ENCODE measurements at regions not wholly inside any gene's neighbourhood (a gene's known extent, or its start where the extent isn't known, plus 50 kb on each side); places are given as distances from the start of the nearest gene placed in this dataset.

DNA sequence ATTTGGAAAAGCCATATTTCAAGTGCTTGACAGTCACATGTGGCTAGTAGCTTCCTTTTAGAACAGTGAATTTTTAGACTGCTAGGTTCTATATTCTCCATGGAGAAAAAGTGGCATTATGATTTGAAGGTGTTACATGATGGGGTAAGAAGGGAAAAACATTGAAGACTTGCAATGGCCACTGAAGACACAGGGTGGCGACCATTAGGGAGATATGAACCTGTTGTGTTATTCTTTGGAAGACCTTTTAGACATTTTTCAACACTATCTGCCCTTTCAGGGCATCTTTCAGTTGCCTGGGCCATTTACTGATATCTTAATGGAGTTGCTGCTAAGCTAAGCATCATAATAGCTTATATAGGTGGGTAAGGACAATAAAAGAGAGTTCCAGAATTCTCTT lies 1387.2 kb downstream of the SUCLG1 start:
- ChIA-PET POLR2A (no interaction called here), CTCF (no interaction called here)
- H3K36me3 Mint-ChIP-seq, result no peaks in the 10 kb centered on the region
- no peaks in the 10 kb centered on the region for H3K4me1 Mint-ChIP-seq
- Histone ChIP-seq H3K36me3 (ENCODE audit: control insufficient read depth in 2 of 2, extremely low read depth in 1 of 2, insufficient read depth in 1 of 2, low read length in 1 of 2) (no peaks in the 10 kb centered on the region), H3K9me3 (no peaks in the 10 kb centered on the region), H3K4me1 (ENCODE audit: control insufficient read depth in 1 of 2, extremely low read depth in 1 of 2, insufficient read depth in 2 of 2, low read length in 2 of 2) (no peaks in the 10 kb centered on the region), H3K27ac (ENCODE audit: low read length) (no peak overlapping the region), H3K27me3 (replicated peaks in 1 of 2; ENCODE audit: control insufficient read depth in 2 of 2, extremely low read depth in 1 of 2, insufficient read depth in 2 of 2, low read length in 1 of 2) (no peaks in the 10 kb centered on the region), H3K4me3 (ENCODE audit: control insufficient read depth in 1 of 2, extremely low read depth in 1 of 2, low read length in 1 of 2) (no peak overlapping the region)
- peaks cover 9 to 17% (median 13%) of the 10 kb centered on the region in 3 donors for H3K9me3 Mint-ChIP-seq
- no peak overlapping the region for H3K4me3 Mint-ChIP-seq
- no peak for DNase-seq
- H3K27me3 Mint-ChIP-seq, result no peaks in the 10 kb centered on the region
- H3K27ac Mint-ChIP-seq, result no peak overlapping the region
- ATAC-seq (replicated peaks in 1 of 4), result no peak
- WGBS (ENCODE audit: insufficient coverage), result no CpG with 5 or more reads among the region's 1 CpG

- Mint-ChIP-seq H3K4me1 (no peaks in the 10 kb centered on the region), H3K27me3 (no peaks in the 10 kb centered on the region), H3K36me3 (no peaks in the 10 kb centered on the region), H3K27ac (no peak overlapping the region), H3K4me3 (no peak overlapping the region), H3K9me3 (peaks cover 9 to 17% (median 16%) of the 10 kb centered on the region in 3 donors)
- Histone ChIP-seq H3K4me3 (ENCODE audit: control insufficient read depth in 1 of 2, extremely low read depth in 1 of 2, low read length in 1 of 2) (no peak overlapping the region), H3K9me3 (no peaks in the 10 kb centered on the region), H3K4me1 (ENCODE audit: control insufficient read depth in 1 of 2, extremely low read depth in 1 of 2, insufficient read depth in 2 of 2, low read length in 2 of 2) (no peaks in the 10 kb centered on the region), H3K36me3 (ENCODE audit: control insufficient read depth in 2 of 2, extremely low read depth in 1 of 2, insufficient read depth in 1 of 2, low read length in 1 of 2) (no peaks in the 10 kb centered on the region), H3K27me3 (replicated peaks in 1 of 2; ENCODE audit: control insufficient read depth in 2 of 2, extremely low read depth in 1 of 2, insufficient read depth in 2 of 2, low read length in 1 of 2) (no peaks in the 10 kb centered on the region), H3K27ac (ENCODE audit: low read length) (no peak overlapping the region)
- CTCF ChIA-PET, result no interaction called here
- no CpG with 5 or more reads among the region's 5 CpGs for WGBS (ENCODE audit: insufficient coverage)
- DNase-seq (no peak), ATAC-seq (replicated peaks in 1 of 4) (no peak)
- POLR2A ChIA-PET, result no interaction called here
These were observed 1387.7 kb downstream of the SUCLG1 start for GRCh38 chr2:83071352-83071751.

DNA sequence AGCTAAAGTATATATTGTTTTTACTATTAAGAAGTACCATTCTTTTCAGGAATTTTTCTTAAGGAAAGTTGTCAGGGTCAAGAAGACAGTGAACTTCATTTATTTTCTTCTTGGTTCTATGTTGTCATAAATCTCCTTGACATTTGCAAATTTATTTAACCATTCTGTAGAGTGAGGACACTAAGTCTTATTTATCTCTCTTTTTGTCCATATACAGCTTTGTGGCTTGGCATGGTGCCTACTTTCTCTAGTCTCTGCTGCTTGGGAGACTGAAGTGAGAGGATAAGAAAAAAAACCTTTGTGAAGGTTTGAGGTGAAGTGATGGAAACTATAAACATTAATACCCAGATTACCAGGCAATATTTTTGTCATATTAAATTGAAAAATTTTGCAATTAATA lies 1389.4 kb downstream of the SUCLG1 start:
- no peaks in the 10 kb centered on the region for H3K36me3 ChIP-seq (ENCODE audit: control insufficient read depth in 2 of 2, extremely low read depth in 1 of 2, insufficient read depth in 1 of 2, low read length in 1 of 2)
- Mint-ChIP-seq H3K4me3 (no peak overlapping the region), H3K27me3 (no peaks in the 10 kb centered on the region), H3K36me3 (no peaks in the 10 kb centered on the region), H3K9me3 (peaks cover 4 to 7% (median 6%) of the 10 kb centered on the region in 3 donors), H3K27ac (no peak overlapping the region), H3K4me1 (no peaks in the 10 kb centered on the region)
- POLR2A ChIA-PET, result no interaction called here
- CTCF ChIA-PET, result no interaction called here
- peaks cover 4% of the 10 kb centered on the region for H3K9me3 ChIP-seq
- H3K4me1 ChIP-seq (ENCODE audit: control insufficient read depth in 1 of 2, extremely low read depth in 1 of 2, insufficient read depth in 2 of 2, low read length in 2 of 2), result no peaks in the 10 kb centered on the region
- no peaks in the 10 kb centered on the region for H3K27me3 ChIP-seq (replicated peaks in 1 of 2; ENCODE audit: control insufficient read depth in 2 of 2, extremely low read depth in 1 of 2, insufficient read depth in 2 of 2, low read length in 1 of 2)
- no peak overlapping the region for H3K4me3 ChIP-seq (ENCODE audit: control insufficient read depth in 1 of 2, extremely low read depth in 1 of 2, low read length in 1 of 2)
- H3K27ac ChIP-seq (ENCODE audit: low read length), result no peak overlapping the region
- DNase-seq (no peak), ATAC-seq (replicated peaks in 1 of 4) (no peak)

GRCh38 chr2:83068714-83069113 lies 1390.4 kb downstream of the SUCLG1 start:
- no CpG with 5 or more reads among the region's 1 CpG for WGBS (ENCODE audit: insufficient coverage)
- no peak for ATAC-seq (replicated peaks in 1 of 4)
- H3K36me3 ChIP-seq (ENCODE audit: control insufficient read depth in 2 of 2, extremely low read depth in 1 of 2, insufficient read depth in 1 of 2, low read length in 1 of 2), result no peaks in the 10 kb centered on the region
- DNase-seq, result no peak
- Mint-ChIP-seq H3K27ac (no peak overlapping the region), H3K4me1 (no peaks in the 10 kb centered on the region), H3K9me3 (peaks cover 4 to 7% (median 6%) of the 10 kb centered on the region in 3 donors), H3K4me3 (no peak overlapping the region), H3K27me3 (no peaks in the 10 kb centered on the region), H3K36me3 (no peaks in the 10 kb centered on the region)
- H3K4me3 ChIP-seq (ENCODE audit: control insufficient read depth in 1 of 2, extremely low read depth in 1 of 2, low read length in 1 of 2), result no peak overlapping the region
- H3K4me1 ChIP-seq (ENCODE audit: control insufficient read depth in 1 of 2, extremely low read depth in 1 of 2, insufficient read depth in 2 of 2, low read length in 2 of 2), result no peaks in the 10 kb centered on the region
- no peak overlapping the region for H3K27ac ChIP-seq (ENCODE audit: low read length)
- no peaks in the 10 kb centered on the region for H3K27me3 ChIP-seq (replicated peaks in 1 of 2; ENCODE audit: control insufficient read depth in 2 of 2, extremely low read depth in 1 of 2, insufficient read depth in 2 of 2, low read length in 1 of 2)
- ChIA-PET POLR2A (no interaction called here), CTCF (no interaction called here)
- H3K9me3 ChIP-seq, result peaks cover 4% of the 10 kb centered on the region

- CTCF ChIA-PET, result no interaction called here
- WGBS (ENCODE audit: insufficient coverage), result no CpG with 5 or more reads among the region's 1 CpG
- Mint-ChIP-seq H3K36me3 (no peaks in the 10 kb centered on the region), H3K27me3 (no peaks in the 10 kb centered on the region), H3K9me3 (peaks cover 4 to 9% (median 6%) of the 10 kb centered on the region in 3 donors), H3K27ac (no peak overlapping the region), H3K4me1 (no peaks in the 10 kb centered on the region), H3K4me3 (no peak overlapping the region)
- Histone ChIP-seq H3K36me3 (ENCODE audit: control insufficient read depth in 2 of 2, extremely low read depth in 1 of 2, insufficient read depth in 1 of 2, low read length in 1 of 2) (no peaks in the 10 kb centered on the region), H3K27me3 (replicated peaks in 1 of 2; ENCODE audit: control insufficient read depth in 2 of 2, extremely low read depth in 1 of 2, insufficient read depth in 2 of 2, low read length in 1 of 2) (no peaks in the 10 kb centered on the region), H3K27ac (ENCODE audit: low read length) (no peak overlapping the region), H3K4me1 (ENCODE audit: control insufficient read depth in 1 of 2, extremely low read depth in 1 of 2, insufficient read depth in 2 of 2, low read length in 2 of 2) (no peaks in the 10 kb centered on the region), H3K4me3 (ENCODE audit: control insufficient read depth in 1 of 2, extremely low read depth in 1 of 2, low read length in 1 of 2) (no peak overlapping the region), H3K9me3 (peaks cover 4% of the 10 kb centered on the region)
- no peak for DNase-seq
- no peak for ATAC-seq (replicated peaks in 1 of 4)
- POLR2A ChIA-PET, result no interaction called here
These were observed 1391.1 kb downstream of the SUCLG1 start for GRCh38 chr2:83067947-83068346.

DNA sequence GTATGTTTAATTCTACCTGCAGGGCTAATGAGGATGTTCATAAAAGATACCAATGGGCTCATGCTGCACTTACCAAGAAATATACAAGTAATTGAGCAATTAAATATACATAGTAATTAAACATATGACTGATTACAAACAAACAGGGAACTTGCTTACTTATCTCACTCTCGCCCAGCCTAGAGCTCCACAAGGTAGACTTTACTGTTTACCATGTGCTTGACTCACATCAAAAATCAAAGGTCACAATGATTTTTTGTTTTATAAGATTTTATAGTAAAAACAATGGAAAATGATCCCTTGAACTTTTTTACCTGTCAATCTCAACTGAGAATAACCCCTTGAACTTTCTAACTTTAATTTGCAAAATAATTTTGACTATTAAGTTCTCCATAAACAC lies 1395.1 kb downstream of the SUCLG1 start:
- ChIA-PET POLR2A (no interaction called here), CTCF (interaction anchor here in 1 of 2 donors (0.6 kb wide), 1 partner anchor 301 kb away, joined by 4 read pairs; no protein-coding TSS in a partner anchor)
- no peak overlapping the region for H3K27ac Mint-ChIP-seq
- no peaks in the 10 kb centered on the region for H3K27me3 Mint-ChIP-seq
- Histone ChIP-seq H3K4me3 (ENCODE audit: control insufficient read depth in 1 of 2, extremely low read depth in 1 of 2, low read length in 1 of 2) (no peak overlapping the region), H3K4me1 (ENCODE audit: control insufficient read depth in 1 of 2, extremely low read depth in 1 of 2, insufficient read depth in 2 of 2, low read length in 2 of 2) (no peaks in the 10 kb centered on the region), H3K9me3 (peaks cover 4% of the 10 kb centered on the region), H3K27ac (ENCODE audit: low read length) (no peak overlapping the region), H3K27me3 (replicated peaks in 1 of 2; ENCODE audit: control insufficient read depth in 2 of 2, extremely low read depth in 1 of 2, insufficient read depth in 2 of 2, low read length in 1 of 2) (no peaks in the 10 kb centered on the region), H3K36me3 (ENCODE audit: control insufficient read depth in 2 of 2, extremely low read depth in 1 of 2, insufficient read depth in 1 of 2, low read length in 1 of 2) (no peaks in the 10 kb centered on the region)
- DNase-seq (no peak), ATAC-seq (replicated peaks in 1 of 4) (no peak)
- no peak overlapping the region for H3K4me3 Mint-ChIP-seq
- H3K4me1 Mint-ChIP-seq, result no peaks in the 10 kb centered on the region
- peaks cover 2 to 9% (median 4%) of the 10 kb centered on the region in 3 donors for H3K9me3 Mint-ChIP-seq
- WGBS (ENCODE audit: insufficient coverage), result no CpG with 5 or more reads among the region's 1 CpG
- H3K36me3 Mint-ChIP-seq, result no peaks in the 10 kb centered on the region

GRCh38 chr2:83063511-83063910 lies 1395.6 kb downstream of the SUCLG1 start:
- Mint-ChIP-seq H3K9me3 (peaks cover 4 to 13% (median 5%) of the 10 kb centered on the region in 3 donors), H3K36me3 (no peaks in the 10 kb centered on the region), H3K27ac (no peak overlapping the region), H3K27me3 (no peaks in the 10 kb centered on the region), H3K4me1 (no peaks in the 10 kb centered on the region), H3K4me3 (no peak overlapping the region)
- no peak for DNase-seq
- Histone ChIP-seq H3K27me3 (replicated peaks in 1 of 2; ENCODE audit: control insufficient read depth in 2 of 2, extremely low read depth in 1 of 2, insufficient read depth in 2 of 2, low read length in 1 of 2) (no peaks in the 10 kb centered on the region), H3K4me1 (ENCODE audit: control insufficient read depth in 1 of 2, extremely low read depth in 1 of 2, insufficient read depth in 2 of 2, low read length in 2 of 2) (no peaks in the 10 kb centered on the region), H3K36me3 (ENCODE audit: control insufficient read depth in 2 of 2, extremely low read depth in 1 of 2, insufficient read depth in 1 of 2, low read length in 1 of 2) (no peaks in the 10 kb centered on the region), H3K27ac (ENCODE audit: low read length) (no peak overlapping the region), H3K9me3 (peaks cover 4% of the 10 kb centered on the region), H3K4me3 (ENCODE audit: control insufficient read depth in 1 of 2, extremely low read depth in 1 of 2, low read length in 1 of 2) (no peak overlapping the region)
- ChIA-PET POLR2A (no interaction called here), CTCF (interaction anchor here in 1 of 2 donors (0.6 kb wide), 1 partner anchor 302 kb away, joined by 4 read pairs; no protein-coding TSS in a partner anchor)
- no peak for ATAC-seq (replicated peaks in 1 of 4)
- 100% methylated on average over 2 of the region's 5 CpGs for WGBS (ENCODE audit: insufficient coverage)
